Body of pancreas (tissue), 4 donors: ENCODE measurements at regions not wholly inside any gene's neighbourhood (a gene's known extent, or its start where the extent isn't known, plus 50 kb on each side); places are given as distances from the start of the nearest gene placed in this dataset.

ENCODE experiments used
- POLR2A ChIP-seq, 3 donors: fragments of 450-650 bp; IDR thresholded peaks; one replicate each; pipeline ENCODE4 v1.6.1; 2016; ENCODE audit warnings: antibody characterized with exemption in 3 of 3, mild to moderate bottlenecking in 2 of 3
- TF ChIP-seq, protein P1 (sequence below), 7 experiments: fragments of 450-650 bp in 4 of 7; fragments of 200-600 bp in 3 of 7; sonication (generic) in 3 of 7; IDR thresholded peaks; one replicate each; pipeline ENCODE4 v1.5.1; 2016 to 2019; ENCODE audit warnings: antibody characterized with exemption in 7 of 7

DNA sequence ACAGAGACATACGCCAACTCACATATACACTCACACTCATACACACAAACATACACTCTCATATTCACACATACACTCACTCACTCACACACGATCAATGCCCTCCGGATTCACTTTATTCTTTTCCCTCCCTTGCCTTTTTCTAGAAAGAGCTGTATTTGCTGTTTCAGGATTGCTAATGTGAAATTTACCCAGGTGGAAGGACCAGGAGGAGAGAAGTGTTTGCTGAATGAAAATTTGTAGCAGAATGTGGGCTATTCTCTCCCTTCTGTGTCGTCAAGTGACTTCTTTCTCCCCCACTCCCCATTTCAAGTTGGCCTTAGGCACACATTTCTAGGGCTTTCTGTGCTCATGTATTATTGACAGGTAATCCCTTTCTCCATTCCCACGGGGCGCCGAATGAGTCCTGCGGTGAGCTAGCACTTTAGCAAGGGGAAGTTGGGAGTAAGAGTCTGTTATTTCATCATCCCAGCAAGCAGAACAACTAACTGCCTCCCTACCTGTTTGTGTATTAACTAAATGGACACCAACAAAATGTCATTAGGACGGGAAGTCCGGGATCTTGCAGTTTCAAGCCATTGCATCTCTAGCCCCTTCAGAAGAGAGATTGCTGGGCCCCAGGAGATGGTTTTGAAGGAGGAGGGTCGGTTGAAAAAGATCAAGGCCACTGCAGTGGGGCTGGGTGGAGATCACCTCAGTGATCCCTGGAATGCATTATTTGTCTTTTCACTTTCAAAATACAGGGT, 97.1 kb upstream of the TAF11L2 start:
- TF ChIP-seq, protein P1, sequence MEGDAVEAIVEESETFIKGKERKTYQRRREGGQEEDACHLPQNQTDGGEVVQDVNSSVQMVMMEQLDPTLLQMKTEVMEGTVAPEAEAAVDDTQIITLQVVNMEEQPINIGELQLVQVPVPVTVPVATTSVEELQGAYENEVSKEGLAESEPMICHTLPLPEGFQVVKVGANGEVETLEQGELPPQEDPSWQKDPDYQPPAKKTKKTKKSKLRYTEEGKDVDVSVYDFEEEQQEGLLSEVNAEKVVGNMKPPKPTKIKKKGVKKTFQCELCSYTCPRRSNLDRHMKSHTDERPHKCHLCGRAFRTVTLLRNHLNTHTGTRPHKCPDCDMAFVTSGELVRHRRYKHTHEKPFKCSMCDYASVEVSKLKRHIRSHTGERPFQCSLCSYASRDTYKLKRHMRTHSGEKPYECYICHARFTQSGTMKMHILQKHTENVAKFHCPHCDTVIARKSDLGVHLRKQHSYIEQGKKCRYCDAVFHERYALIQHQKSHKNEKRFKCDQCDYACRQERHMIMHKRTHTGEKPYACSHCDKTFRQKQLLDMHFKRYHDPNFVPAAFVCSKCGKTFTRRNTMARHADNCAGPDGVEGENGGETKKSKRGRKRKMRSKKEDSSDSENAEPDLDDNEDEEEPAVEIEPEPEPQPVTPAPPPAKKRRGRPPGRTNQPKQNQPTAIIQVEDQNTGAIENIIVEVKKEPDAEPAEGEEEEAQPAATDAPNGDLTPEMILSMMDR (IDR thresholded peaks at IDR 0.05): no peak
- TF ChIP-seq POLR2A (IDR thresholded peaks at IDR 0.05): no peak
